ENCODE measurements at regions not wholly inside any gene's neighbourhood (a gene's known extent, or its start where the extent isn't known, plus 50 kb on each side); places are given as distances from the start of the nearest gene placed in this dataset.

DNA sequence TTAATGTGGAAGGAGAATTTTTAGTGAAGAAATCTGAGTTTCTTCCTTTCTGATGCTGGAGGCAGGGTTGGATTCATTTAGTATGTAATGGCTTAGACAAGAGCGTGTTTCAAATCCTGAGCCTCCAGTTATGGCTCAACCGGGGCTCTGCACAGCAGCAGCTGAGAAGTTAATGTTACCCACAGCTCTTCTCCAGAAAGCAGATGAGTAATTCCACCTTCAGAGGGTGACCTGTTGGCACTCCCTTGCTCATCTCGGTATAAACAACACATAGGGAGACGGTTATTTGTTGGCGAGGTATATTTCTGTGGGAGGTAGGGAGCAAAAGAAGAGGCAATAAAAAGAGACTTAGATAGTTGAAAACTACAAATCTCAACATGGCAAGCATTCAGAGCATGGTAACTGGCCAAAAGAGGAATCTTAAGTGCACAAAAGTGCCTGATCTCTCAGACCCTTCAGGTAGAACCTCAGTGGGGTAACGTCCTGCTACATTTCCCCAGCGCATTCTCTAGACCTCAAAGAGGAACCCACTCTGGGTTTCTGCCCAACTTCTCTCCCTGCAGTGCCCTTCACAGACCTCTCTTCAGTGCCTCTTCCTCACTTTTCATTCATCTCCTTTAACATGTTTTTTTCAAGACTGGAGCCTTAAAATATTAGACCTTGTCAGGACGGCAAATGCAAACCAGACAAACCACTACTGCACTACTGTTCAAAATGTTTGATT is 417.5 kb upstream of the ADAMTSL1 start:
- H3K27ac ChIP-seq (ENCODE audit: low read length, poor library complexity, severe bottlenecking), result no peak overlapping the region
- H3K36me3 ChIP-seq (ENCODE audit: control insufficient read depth in 1 of 2, insufficient read depth in 2 of 2, low read depth in 1 of 2, low read length in 2 of 2), result no peaks in the 10 kb centered on the region
- no peak overlapping the region for H2BK5ac ChIP-seq (ENCODE audit: low read depth, low read length, poor library complexity, severe bottlenecking)
- H2AFZ ChIP-seq (ENCODE audit: low read depth, low read length), result no peak overlapping the region
- DNase-seq, result no peak
- H3K79me1 ChIP-seq (replicated peaks; ENCODE audit: low read length, poor library complexity, severe bottlenecking), result no peaks in the 10 kb centered on the region
- H3K4me1 ChIP-seq (ENCODE audit: control insufficient read depth, insufficient read depth, low read depth, low read length), result no peaks in the 10 kb centered on the region
- no peak overlapping the region for H3K23ac ChIP-seq (ENCODE audit: low read length in 2 of 2)
- no peak overlapping the region for H2BK15ac ChIP-seq (ENCODE audit: low read depth, poor library complexity, severe bottlenecking)
- no peak overlapping the region for H3K4me2 ChIP-seq (ENCODE audit: low read length, poor library complexity, severe bottlenecking)
- peaks cover 0 to 4% of the 10 kb centered on the region in 2 experiments for H3K27me3 ChIP-seq (ENCODE audit: control insufficient read depth in 1 of 2, insufficient read depth in 1 of 2, low read length in 2 of 2)
- H3K4ac ChIP-seq (ENCODE audit: low read depth in 1 of 2, low read length in 2 of 2), result no peak overlapping the region
- no peak overlapping the region for H2BK120ac ChIP-seq (ENCODE audit: low read depth, low read length)
- H4K91ac ChIP-seq (ENCODE audit: low read length), result no peak overlapping the region
- no peak overlapping the region for H3K14ac ChIP-seq (ENCODE audit: low read length in 2 of 2)
- H2AK5ac ChIP-seq (ENCODE audit: low read length, severe bottlenecking), result no peak overlapping the region
- no peak overlapping the region for H4K8ac ChIP-seq (ENCODE audit: low read length)
- H3K9ac ChIP-seq (ENCODE audit: low read length), result no peak overlapping the region
- H3K18ac ChIP-seq (ENCODE audit: low read depth in 1 of 2, low read length in 2 of 2), result no peak overlapping the region
- H2BK12ac ChIP-seq (ENCODE audit: low read length in 2 of 2), result no peak overlapping the region
- H3K4me3 ChIP-seq (ENCODE audit: insufficient read depth in 1 of 2, low read depth in 1 of 2, low read length in 2 of 2), result no peak overlapping the region
- no peaks in the 10 kb centered on the region for H3K9me3 ChIP-seq (ENCODE audit: control insufficient read depth, low read length)
- WGBS, result 94% methylated on average over 5 of the region's 8 CpGs

DNA sequence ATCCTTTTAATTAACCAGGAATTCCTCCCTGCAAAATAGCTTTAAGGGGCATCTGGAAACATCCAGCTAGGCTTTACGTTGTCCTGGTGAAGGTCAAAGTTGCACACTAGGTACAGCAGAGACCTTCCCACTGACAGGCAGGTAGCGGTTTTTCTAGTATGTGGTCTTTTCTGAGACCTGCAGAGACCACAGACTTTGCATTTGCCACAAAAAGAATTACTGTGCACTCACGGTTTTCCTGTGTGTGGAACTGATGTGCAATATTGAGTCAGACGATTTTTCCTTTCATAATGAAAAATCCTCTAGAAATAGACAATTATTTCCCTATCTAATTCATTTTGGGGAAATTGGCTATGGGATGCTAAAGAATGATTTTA is 417.0 kb upstream of the ADAMTSL1 start:
- H3K79me1 ChIP-seq (replicated peaks; ENCODE audit: low read length, poor library complexity, severe bottlenecking), result no peaks in the 10 kb centered on the region
- no peak overlapping the region for H3K4me2 ChIP-seq (ENCODE audit: low read length, poor library complexity, severe bottlenecking)
- H3K27me3 ChIP-seq (ENCODE audit: control insufficient read depth in 1 of 2, insufficient read depth in 1 of 2, low read length in 2 of 2), result peaks cover 0 to 4% of the 10 kb centered on the region in 2 experiments
- H2AFZ ChIP-seq (ENCODE audit: low read depth, low read length), result no peak overlapping the region
- H3K36me3 ChIP-seq (ENCODE audit: control insufficient read depth in 1 of 2, insufficient read depth in 2 of 2, low read depth in 1 of 2, low read length in 2 of 2), result no peaks in the 10 kb centered on the region
- WGBS, result 60% methylated on average over 2 of the region's 4 CpGs
- H2AK5ac ChIP-seq (ENCODE audit: low read length, severe bottlenecking), result no peak overlapping the region
- no peak overlapping the region for H2BK12ac ChIP-seq (ENCODE audit: low read length in 2 of 2)
- H4K8ac ChIP-seq (ENCODE audit: low read length), result no peak overlapping the region
- no peak overlapping the region for H2BK15ac ChIP-seq (ENCODE audit: low read depth, poor library complexity, severe bottlenecking)
- no peak for DNase-seq
- no peak overlapping the region for H3K4me3 ChIP-seq (ENCODE audit: insufficient read depth in 1 of 2, low read depth in 1 of 2, low read length in 2 of 2)
- H3K4ac ChIP-seq (ENCODE audit: low read depth in 1 of 2, low read length in 2 of 2), result no peak overlapping the region
- H4K91ac ChIP-seq (ENCODE audit: low read length), result no peak overlapping the region
- H3K27ac ChIP-seq (ENCODE audit: low read length, poor library complexity, severe bottlenecking), result no peak overlapping the region
- H2BK120ac ChIP-seq (ENCODE audit: low read depth, low read length), result no peak overlapping the region
- no peak overlapping the region for H3K9ac ChIP-seq (ENCODE audit: low read length)
- H3K23ac ChIP-seq (ENCODE audit: low read length in 2 of 2), result no peak overlapping the region
- H2BK5ac ChIP-seq (ENCODE audit: low read depth, low read length, poor library complexity, severe bottlenecking), result no peak overlapping the region
- no peak overlapping the region for H3K14ac ChIP-seq (ENCODE audit: low read length in 2 of 2)
- no peak overlapping the region for H3K18ac ChIP-seq (ENCODE audit: low read depth in 1 of 2, low read length in 2 of 2)
- H3K4me1 ChIP-seq (ENCODE audit: control insufficient read depth, insufficient read depth, low read depth, low read length), result no peaks in the 10 kb centered on the region
- no peaks in the 10 kb centered on the region for H3K9me3 ChIP-seq (ENCODE audit: control insufficient read depth, low read length)

DNA sequence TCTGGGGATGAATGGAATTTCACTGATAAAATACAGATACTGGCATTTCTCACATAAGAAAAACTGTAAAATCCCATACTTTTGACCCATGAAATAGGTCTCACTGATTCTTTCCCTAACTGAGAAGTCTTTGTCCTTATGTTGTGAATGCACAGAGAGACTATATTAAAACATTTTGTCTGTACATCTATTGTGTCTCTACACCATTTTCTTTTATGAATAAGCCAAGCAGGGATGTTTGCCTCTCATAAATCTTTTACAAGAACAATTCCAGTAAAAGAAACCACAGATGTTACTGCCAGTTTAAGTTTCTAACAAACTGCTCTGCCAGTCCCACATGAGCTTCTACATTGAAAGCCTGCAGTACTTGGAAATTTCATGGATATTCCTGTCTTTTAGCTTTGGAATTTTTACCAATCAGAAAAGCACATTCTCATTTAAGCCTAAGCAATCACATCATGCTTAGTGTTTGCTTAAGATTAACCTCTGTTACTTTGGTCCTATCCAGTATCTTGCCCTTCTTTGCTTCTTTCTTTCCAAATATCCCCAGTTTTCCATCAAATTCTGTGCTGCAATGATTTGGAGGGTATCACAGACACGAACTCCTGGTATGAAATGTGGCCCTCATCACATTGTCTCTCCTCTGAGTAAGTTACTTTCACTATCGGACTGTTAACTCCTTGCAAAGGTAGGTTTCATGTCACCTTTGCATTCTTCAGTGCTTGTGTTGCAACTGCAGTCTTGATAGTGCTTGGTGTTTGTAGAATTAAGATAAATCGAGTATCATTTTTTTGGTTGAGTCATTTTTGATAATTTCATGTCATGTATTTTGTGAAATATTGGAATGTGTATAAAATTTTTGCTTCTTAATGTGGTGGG is 415.1 kb upstream of the ADAMTSL1 start:
- 57% methylated on average over 3 of the region's 3 CpGs for WGBS
- no peak overlapping the region for H3K23ac ChIP-seq (ENCODE audit: low read length in 2 of 2)

DNA sequence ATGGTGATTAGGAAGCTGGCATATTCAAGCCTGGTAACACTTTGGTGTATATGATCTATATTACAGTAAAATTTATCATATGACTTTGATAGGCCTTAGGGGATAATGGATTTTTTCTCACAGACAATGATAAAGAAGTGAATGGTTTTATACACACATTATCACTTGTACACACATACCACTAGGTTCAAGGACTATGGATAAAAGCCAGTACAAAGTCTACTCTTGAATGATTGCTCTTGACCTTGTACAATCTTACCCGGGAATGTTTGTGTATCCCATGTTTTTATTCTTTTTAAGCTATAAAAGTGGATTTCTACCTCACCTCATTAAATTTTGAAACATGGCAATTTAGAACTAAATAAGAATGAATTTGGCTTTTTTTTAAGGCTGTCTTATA is 414.5 kb upstream of the ADAMTSL1 start:
- WGBS, result no CpG with 5 or more reads among the region's 1 CpG
- Histone ChIP-seq H3K36me3 (ENCODE audit: control insufficient read depth in 1 of 2, insufficient read depth in 2 of 2, low read depth in 1 of 2, low read length in 2 of 2) (no peaks in the 10 kb centered on the region), H3K27me3 (ENCODE audit: control insufficient read depth in 1 of 2, insufficient read depth in 1 of 2, low read length in 2 of 2) (peaks cover 0 to 4% of the 10 kb centered on the region in 2 experiments), H3K14ac (ENCODE audit: low read length in 2 of 2) (no peak overlapping the region), H4K8ac (ENCODE audit: low read length) (no peak overlapping the region), H4K91ac (ENCODE audit: low read length) (no peak overlapping the region), H2BK120ac (ENCODE audit: low read depth, low read length) (no peak overlapping the region), H2AK5ac (ENCODE audit: low read length, severe bottlenecking) (no peak overlapping the region), H2BK15ac (ENCODE audit: low read depth, poor library complexity, severe bottlenecking) (no peak overlapping the region), H3K79me1 (replicated peaks; ENCODE audit: low read length, poor library complexity, severe bottlenecking) (no peaks in the 10 kb centered on the region), H3K9me3 (ENCODE audit: control insufficient read depth, low read length) (no peaks in the 10 kb centered on the region), H3K23ac (ENCODE audit: low read length in 2 of 2) (no peak overlapping the region), H3K4me3 (ENCODE audit: insufficient read depth in 1 of 2, low read depth in 1 of 2, low read length in 2 of 2) (no peak overlapping the region), H3K27ac (ENCODE audit: low read length, poor library complexity, severe bottlenecking) (no peak overlapping the region), H3K9ac (ENCODE audit: low read length) (no peak overlapping the region), H2AFZ (ENCODE audit: low read depth, low read length) (no peak overlapping the region), H2BK12ac (ENCODE audit: low read length in 2 of 2) (no peak overlapping the region), H3K4ac (ENCODE audit: low read depth in 1 of 2, low read length in 2 of 2) (no peak overlapping the region), H2BK5ac (ENCODE audit: low read depth, low read length, poor library complexity, severe bottlenecking) (no peak overlapping the region), H3K4me1 (ENCODE audit: control insufficient read depth, insufficient read depth, low read depth, low read length) (no peaks in the 10 kb centered on the region), H3K4me2 (ENCODE audit: low read length, poor library complexity, severe bottlenecking) (no peak overlapping the region), H3K18ac (ENCODE audit: low read depth in 1 of 2, low read length in 2 of 2) (no peak overlapping the region)
- no peak for DNase-seq

More for the DNA sequence above, 415.1 kb upstream of the ADAMTSL1 start:
- Histone ChIP-seq H2BK5ac (ENCODE audit: low read depth, low read length, poor library complexity, severe bottlenecking) (no peak overlapping the region), H2BK15ac (ENCODE audit: low read depth, poor library complexity, severe bottlenecking) (no peak overlapping the region), H2AK5ac (ENCODE audit: low read length, severe bottlenecking) (no peak overlapping the region), H3K9me3 (ENCODE audit: control insufficient read depth, low read length) (no peaks in the 10 kb centered on the region), H3K4ac (ENCODE audit: low read depth in 1 of 2, low read length in 2 of 2) (no peak overlapping the region), H2AFZ (ENCODE audit: low read depth, low read length) (no peak overlapping the region), H4K8ac (ENCODE audit: low read length) (no peak overlapping the region), H2BK120ac (ENCODE audit: low read depth, low read length) (no peak overlapping the region), H3K14ac (ENCODE audit: low read length in 2 of 2) (no peak overlapping the region), H3K18ac (ENCODE audit: low read depth in 1 of 2, low read length in 2 of 2) (no peak overlapping the region), H4K91ac (ENCODE audit: low read length) (no peak overlapping the region), H3K27me3 (ENCODE audit: control insufficient read depth in 1 of 2, insufficient read depth in 1 of 2, low read length in 2 of 2) (peaks cover 0 to 4% of the 10 kb centered on the region in 2 experiments), H3K4me1 (ENCODE audit: control insufficient read depth, insufficient read depth, low read depth, low read length) (no peaks in the 10 kb centered on the region), H3K9ac (ENCODE audit: low read length) (no peak overlapping the region), H3K4me2 (ENCODE audit: low read length, poor library complexity, severe bottlenecking) (no peak overlapping the region), H3K36me3 (ENCODE audit: control insufficient read depth in 1 of 2, insufficient read depth in 2 of 2, low read depth in 1 of 2, low read length in 2 of 2) (no peaks in the 10 kb centered on the region), H2BK12ac (ENCODE audit: low read length in 2 of 2) (no peak overlapping the region), H3K27ac (ENCODE audit: low read length, poor library complexity, severe bottlenecking) (no peak overlapping the region), H3K79me1 (replicated peaks; ENCODE audit: low read length, poor library complexity, severe bottlenecking) (no peaks in the 10 kb centered on the region), H3K4me3 (ENCODE audit: insufficient read depth in 1 of 2, low read depth in 1 of 2, low read length in 2 of 2) (no peak overlapping the region)
- DNase-seq, result no peak
